ENCODE measurements at regions not wholly inside any gene's neighbourhood (a gene's known extent, or its start where the extent isn't known, plus 50 kb on each side); places are given as distances from the start of the nearest gene placed in this dataset.
A peak's percentile ranks its signal among the peaks of the same experiment; 100 is the strongest.

DNA sequence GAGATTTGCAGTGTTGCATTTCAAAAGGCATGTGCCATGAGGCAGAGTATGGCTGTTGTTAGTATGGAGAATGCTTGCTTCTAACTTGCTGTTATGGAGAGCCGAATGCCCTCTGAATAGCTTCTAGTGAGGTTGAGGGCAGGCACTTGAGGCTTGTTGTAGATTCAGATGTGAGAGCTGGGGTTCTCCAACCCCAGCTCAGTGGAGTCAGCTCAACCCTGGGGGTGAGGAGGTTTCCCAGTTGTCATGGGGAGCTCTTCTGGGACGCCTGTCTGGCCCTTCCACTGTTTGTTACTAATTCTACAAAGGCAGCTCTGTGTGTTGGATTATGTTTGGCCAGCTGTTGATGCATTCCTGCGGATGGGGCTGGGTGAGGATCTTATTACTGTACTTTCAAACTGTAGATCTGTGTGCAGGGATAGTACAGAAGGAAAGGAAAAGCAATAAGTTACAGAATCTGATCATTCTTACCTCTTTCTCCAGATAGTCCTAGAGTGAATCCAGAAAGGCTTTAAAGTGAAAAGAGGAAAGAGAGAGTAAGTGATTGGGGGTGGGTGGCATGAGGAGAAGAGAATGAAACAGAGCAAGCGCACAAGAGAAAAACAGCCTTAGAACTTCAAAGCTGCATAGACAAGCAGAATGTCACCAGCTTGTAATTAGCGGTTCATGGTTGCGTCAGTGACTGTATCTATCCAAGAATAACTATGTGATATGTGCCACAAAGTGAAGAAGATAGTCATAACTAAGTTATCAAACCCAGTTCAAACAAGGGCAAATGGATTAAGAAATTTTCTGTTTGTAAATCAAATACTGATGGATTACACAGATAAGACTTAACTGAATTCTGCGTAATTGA lies 148.7 kb downstream of the PRL start:
- DNase-seq (ENCODE audit: low read depth) = no peak
- TF ChIP-seq, protein P1, sequence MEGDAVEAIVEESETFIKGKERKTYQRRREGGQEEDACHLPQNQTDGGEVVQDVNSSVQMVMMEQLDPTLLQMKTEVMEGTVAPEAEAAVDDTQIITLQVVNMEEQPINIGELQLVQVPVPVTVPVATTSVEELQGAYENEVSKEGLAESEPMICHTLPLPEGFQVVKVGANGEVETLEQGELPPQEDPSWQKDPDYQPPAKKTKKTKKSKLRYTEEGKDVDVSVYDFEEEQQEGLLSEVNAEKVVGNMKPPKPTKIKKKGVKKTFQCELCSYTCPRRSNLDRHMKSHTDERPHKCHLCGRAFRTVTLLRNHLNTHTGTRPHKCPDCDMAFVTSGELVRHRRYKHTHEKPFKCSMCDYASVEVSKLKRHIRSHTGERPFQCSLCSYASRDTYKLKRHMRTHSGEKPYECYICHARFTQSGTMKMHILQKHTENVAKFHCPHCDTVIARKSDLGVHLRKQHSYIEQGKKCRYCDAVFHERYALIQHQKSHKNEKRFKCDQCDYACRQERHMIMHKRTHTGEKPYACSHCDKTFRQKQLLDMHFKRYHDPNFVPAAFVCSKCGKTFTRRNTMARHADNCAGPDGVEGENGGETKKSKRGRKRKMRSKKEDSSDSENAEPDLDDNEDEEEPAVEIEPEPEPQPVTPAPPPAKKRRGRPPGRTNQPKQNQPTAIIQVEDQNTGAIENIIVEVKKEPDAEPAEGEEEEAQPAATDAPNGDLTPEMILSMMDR (conservative IDR thresholded peaks at IDR 0.05; ENCODE audit: low read depth, low read length) = no peak
- no peak overlapping the region for H3K4me3 ChIP-seq (ENCODE audit: low read depth, low read length)

DNA sequence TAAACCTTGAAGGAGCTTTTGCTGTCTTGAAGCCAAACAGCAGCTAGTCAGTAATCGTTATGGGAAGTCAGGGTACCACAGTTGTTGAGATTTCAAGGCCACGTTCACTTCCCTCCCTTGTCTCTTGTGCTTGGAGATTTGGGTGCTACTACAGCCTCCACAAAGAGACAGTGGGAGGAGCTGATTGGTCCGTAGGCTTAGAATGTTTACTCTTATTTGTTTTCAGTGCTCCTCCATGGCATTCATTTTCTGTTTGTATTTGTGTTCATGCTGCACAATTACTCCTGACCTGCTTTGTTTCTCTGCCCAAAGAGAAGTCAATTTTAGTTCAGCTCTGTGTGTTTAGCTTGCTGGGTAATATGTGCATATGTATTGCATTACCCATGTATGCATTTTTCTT lies 147.7 kb downstream of the PRL start:
- TF ChIP-seq, protein P1 (conservative IDR thresholded peaks at IDR 0.05; ENCODE audit: low read depth, low read length) = no peak
- no peak for DNase-seq (ENCODE audit: low read depth)
- H3K4me3 ChIP-seq (ENCODE audit: low read depth, low read length) = no peak overlapping the region

DNA sequence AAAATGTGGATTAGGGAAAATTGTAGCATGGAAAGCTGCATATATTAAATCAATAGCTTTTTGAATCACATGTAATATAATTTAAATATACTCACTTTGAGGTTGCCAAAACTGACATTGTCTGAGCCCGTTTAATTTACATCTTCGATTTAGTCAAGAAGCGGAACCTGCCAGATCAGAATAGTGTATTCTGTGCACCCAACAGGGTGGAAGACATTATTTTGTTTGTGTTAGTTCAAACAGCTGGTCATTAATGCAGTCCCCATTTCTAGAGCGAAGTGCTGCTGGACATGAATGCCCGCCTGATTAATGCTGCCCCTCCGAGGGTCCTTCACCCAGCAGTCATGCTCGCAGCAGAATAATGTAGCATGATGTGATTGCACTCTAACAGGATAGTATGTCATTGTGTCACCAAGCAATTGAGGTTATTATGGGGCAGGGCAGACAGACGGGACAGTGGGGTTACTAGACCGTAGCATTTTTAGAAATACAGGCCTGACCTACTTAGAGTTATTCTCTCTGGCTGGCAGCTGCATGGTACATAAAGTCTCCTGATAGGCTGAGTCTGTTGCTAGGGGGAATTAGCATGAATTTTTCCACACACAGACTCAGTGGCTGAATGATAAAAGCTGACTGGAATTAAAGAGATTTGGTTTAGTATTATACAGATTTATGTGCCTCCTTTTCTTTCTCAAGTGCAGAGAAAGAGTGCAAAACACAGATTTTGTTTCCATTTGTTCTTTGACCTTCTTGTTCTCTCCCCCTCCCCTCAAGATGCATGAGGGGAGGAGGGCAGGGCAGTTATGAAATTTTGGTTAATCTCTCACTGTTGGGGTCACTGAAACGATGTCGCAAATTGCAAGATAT lies 147.1 kb downstream of the PRL start:
- peak; percentile 50 for DNase-seq (ENCODE audit: low read depth)
- TF ChIP-seq, protein P1 (conservative IDR thresholded peaks at IDR 0.05; ENCODE audit: low read depth, low read length) = no peak
- no peak overlapping the region for H3K4me3 ChIP-seq (ENCODE audit: low read depth, low read length)

DNA sequence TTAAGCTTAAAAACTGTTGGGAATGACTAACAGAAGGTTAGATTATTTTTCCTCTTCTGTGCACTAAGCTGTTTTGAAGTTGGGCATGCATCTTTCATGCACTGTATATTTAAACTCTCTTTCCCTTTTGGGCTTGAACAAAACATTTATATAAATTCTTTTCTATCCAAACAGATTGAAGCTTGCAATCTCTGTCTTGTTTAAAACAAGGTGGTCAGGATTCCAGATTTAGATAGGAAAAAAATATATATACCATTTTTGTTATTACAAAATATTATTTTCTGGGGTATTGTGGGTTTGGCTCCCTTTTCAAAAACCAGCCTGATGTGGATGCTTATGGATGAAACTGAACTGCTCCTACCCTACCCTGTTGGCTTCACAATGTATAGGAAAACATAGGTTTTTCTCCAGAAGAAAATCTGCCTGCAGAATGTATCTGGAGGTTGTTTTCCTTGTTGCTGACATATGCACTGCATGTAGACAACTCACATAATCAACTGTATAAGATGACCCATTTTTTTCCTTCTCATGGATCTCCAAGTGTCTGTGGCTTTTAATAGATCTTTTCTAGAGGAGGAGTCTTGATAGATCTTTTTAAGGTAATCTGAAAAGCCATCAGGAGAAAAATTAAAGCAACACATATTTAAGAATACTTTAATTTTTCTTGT lies 146.3 kb downstream of the PRL start:
- DNase-seq (ENCODE audit: low read depth) = no peak
- H3K4me3 ChIP-seq (ENCODE audit: low read depth, low read length) = no peak overlapping the region
- TF ChIP-seq, protein P1 (conservative IDR thresholded peaks at IDR 0.05; ENCODE audit: low read depth, low read length) = no peak

DNA sequence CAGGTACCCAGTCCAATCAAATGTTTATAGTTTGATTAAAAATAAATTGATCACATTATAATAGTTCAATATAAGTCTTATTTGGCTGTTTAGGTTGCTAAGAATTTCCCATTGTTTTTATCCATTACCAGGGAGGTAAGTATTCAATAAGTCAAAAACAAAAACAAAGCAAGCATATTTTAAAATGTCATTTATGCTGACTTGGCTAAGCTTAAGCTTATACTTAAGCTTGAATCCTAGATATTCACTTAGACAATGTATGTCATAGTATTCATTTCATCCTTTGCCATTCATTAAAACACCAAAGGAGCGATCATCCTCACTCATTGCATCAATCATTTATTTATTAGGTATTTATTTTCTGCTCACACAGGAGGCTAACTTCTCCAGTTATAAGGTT lies 144.9 kb downstream of the PRL start:
- DNase-seq (ENCODE audit: low read depth) = no peak
- no peak overlapping the region for H3K4me3 ChIP-seq (ENCODE audit: low read depth, low read length)
- TF ChIP-seq, protein P1 (conservative IDR thresholded peaks at IDR 0.05; ENCODE audit: low read depth, low read length) = no peak

DNA sequence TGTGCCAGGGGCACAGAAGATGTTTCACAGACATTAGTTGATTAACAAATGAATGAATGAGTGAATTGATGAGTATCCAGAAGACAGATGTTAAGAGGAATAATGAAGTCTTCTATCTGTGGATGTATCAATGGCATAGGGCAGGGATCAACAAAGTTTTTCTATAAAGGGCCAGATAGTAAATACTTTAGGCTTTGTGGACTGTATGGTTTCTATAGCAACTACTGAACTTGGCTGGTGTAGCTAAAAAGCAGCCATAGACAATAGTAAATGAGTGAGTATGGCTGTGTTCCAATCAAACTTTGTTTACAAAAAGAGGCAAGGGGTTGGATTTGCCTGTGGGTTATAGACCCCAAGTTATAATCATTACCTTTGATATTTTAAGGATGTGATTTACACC lies 144.0 kb downstream of the PRL start:
- TF ChIP-seq, protein P1 (conservative IDR thresholded peaks at IDR 0.05; ENCODE audit: low read depth, low read length) = no peak
- DNase-seq (ENCODE audit: low read depth) = no peak
- H3K4me3 ChIP-seq (ENCODE audit: low read depth, low read length) = no peak overlapping the region
